Cardiac muscle cell (in vitro differentiated cells and primary cell): ENCODE measurements at regions not wholly inside any gene's neighbourhood (a gene's known extent, or its start where the extent isn't known, plus 50 kb on each side); places are given as distances from the start of the nearest gene placed in this dataset.

Experiments
- DNase-seq, 2 donors: peaks; one replicate each; pipeline versions ENCODE4 v3.0.0 to v3.0.0-alpha.2; 2010 to 2017; ENCODE audit warnings: low read depth in 1 of 2, low spot score in 1 of 2
- H3K27ac ChIP-seq: fragments of 200-600 bp; sonication (generic); 2 replicates; pipeline ENCODE4 v1.5.1; 2016
- H3K27me3 ChIP-seq: fragments of 200-600 bp; sonication (generic); 2 replicates; pipeline ENCODE4 v1.6.0; 2016; ENCODE audit warnings: control low read depth
- H3K36me3 ChIP-seq: fragments of 200-600 bp; sonication (generic); 2 replicates; pipeline ENCODE4 v1.5.1; 2016; ENCODE audit warnings: control low read depth
- H3K4me1 ChIP-seq: fragments of 200-600 bp; sonication (generic); 2 replicates; pipeline ENCODE4 v1.8.1; 2017; ENCODE audit warnings: low read depth, mild to moderate bottlenecking, mixed run types
- H3K4me3 ChIP-seq: fragments of 200-600 bp; sonication (generic); 2 replicates; pipeline ENCODE4 v1.5.1; 2016; ENCODE audit warnings: mild to moderate bottlenecking
- H3K9me3 ChIP-seq: fragments of 200-600 bp; sonication (generic); 2 replicates; pipeline ENCODE4 v1.5.1; 2017; ENCODE audit warnings: low read depth, mild to moderate bottlenecking, control low read depth
- CTCF ChIP-seq: IDR thresholded peaks from 2 replicates; pipeline ENCODE4 v1.5.1; 2012; ENCODE audit warnings: low read depth, mild to moderate bottlenecking, low read length

- Histone ChIP-seq H3K9me3 (no peaks in the 10 kb centered on the region), H3K27me3 (no peaks in the 10 kb centered on the region), H3K27ac (no peak overlapping the region), H3K36me3 (no peaks in the 10 kb centered on the region), H3K4me1 (no peaks in the 10 kb centered on the region), H3K4me3 (no peak overlapping the region)
- no peak for DNase-seq
- no peak for TF ChIP-seq CTCF
These were observed 58.7 kb upstream of the TRPC7 start for GRCh38 chr5:136423944-136424606.

- Histone ChIP-seq H3K4me1 (no peaks in the 10 kb centered on the region), H3K36me3 (no peaks in the 10 kb centered on the region), H3K27ac (no peak overlapping the region), H3K9me3 (no peaks in the 10 kb centered on the region), H3K4me3 (no peak overlapping the region), H3K27me3 (no peaks in the 10 kb centered on the region)
- no peak for TF ChIP-seq CTCF
- DNase-seq = no peak
These were observed 55.0 kb upstream of the TRPC7 start for GRCh38 chr5:136420168-136420898.

- DNase-seq = no peak
- TF ChIP-seq CTCF = no peak
- H3K27ac ChIP-seq = no peak overlapping the region
- H3K4me3 ChIP-seq = no peak overlapping the region
- no peaks in the 10 kb centered on the region for H3K36me3 ChIP-seq
- H3K27me3 ChIP-seq = no peaks in the 10 kb centered on the region
- no peaks in the 10 kb centered on the region for H3K9me3 ChIP-seq
- no peaks in the 10 kb centered on the region for H3K4me1 ChIP-seq
These were observed 53.0 kb upstream of the TRPC7 start for GRCh38 chr5:136418301-136418700.
